GM12892 (cell line): ENCODE measurements at regions not wholly inside any gene's neighbourhood (a gene's known extent, or its start where the extent isn't known, plus 50 kb on each side); places are given as distances from the start of the nearest gene placed in this dataset.

Experiments used
- POLR2A ChIP-seq: IDR thresholded peaks from 2 replicates; pipeline ENCODE4 v1.6.1; 2011; ENCODE audit warnings: low read depth, low read length, control low read depth
- TAF1 ChIP-seq: IDR thresholded peaks from 2 replicates; pipeline ENCODE4 v1.6.1; 2011; ENCODE audit warnings: low read depth, mild to moderate bottlenecking, control low read depth, low read length, borderline replicate concordance

DNA sequence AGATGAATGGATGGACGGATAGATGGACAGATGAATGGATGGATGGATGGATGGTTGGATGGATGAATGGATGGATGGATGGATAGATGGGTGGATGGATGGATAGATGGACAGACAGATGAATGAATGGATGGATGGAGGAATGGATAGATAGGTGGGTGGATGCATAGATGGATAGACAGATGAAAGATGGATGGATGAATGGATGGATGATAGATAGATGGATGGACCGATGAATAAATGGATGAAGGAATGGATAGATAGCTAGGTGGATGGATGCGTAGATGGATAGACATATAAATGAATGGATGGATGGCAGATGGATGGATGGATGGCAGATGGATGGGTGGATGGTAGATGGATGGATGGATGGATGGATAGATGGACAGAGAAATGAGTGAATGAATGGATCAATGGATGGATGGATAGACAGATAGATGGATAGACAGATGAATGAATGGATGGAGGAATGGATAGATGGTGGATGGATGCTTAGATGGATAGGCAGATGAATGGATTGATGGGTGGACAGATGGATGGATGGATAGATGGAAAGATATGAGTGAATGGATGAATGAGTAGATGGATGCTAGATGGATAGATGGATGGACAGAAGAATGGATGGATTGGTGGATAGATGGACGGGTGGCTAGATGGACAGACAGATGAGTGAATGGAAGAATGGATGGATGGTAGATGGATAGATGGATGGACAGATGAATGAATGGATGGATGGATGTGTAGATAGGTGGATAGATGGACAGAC lies 167.9 kb downstream of the TRIM43 start:
- TF ChIP-seq POLR2A (no peak), TAF1 (no peak)
